HepG2 (cell line): ENCODE measurements at regions not wholly inside any gene's neighbourhood (a gene's known extent, or its start where the extent isn't known, plus 50 kb on each side); places are given as distances from the start of the nearest gene placed in this dataset.

Source experiments
- ATAC-seq: fragments of 200-7000 bp; cut with Tn5 transposase; 3 replicates; pipeline ENCODE4 v1.9.1; 2020; ENCODE audit warnings: mild to moderate bottlenecking, moderate library complexity
- BruUV-seq: library from RNA; stranded (reverse); fragments of 400-500 nt; replicated peaks from 2 replicates; lab custom pipeline; 2021; lab: Mats Ljungman, UMichigan
- CTCF ChIA-PET: fragments of 300-600 bp; formaldehyde crosslinking; extraction: SDS; loops from one replicate; lab custom pipeline; 2021; ENCODE audit warnings: low total read pairs, inconsistent platforms, low intra/inter-chr PET ratio; lab: Yijun Ruan, JAX
- POLR2A ChIA-PET: fragments of 350-600 bp; sonication (Branson Sonifier 250); formaldehyde crosslinking; loops from one replicate; lab custom pipeline; 2020; ENCODE audit warnings: antibody characterized with exemption, inconsistent platforms; lab: Yijun Ruan, JAX
- DNase-seq: peaks from one replicate; pipeline ENCODE4 v3.0.0-alpha.2; 2015; ENCODE audit warnings: low spot score
- FAIRE-seq: peaks from 3 replicates; lab custom pipeline; 2011; peaks lifted over from hg19 to GRCh38; lab: Jason Lieb, UNC
- H2AFZ ChIP-seq: one replicate; pipeline ENCODE4 v1.6.1; 2011; ENCODE audit warnings: low read length, inconsistent platforms
- H3K27ac ChIP-seq: fragments of 300-600 bp; 3 replicates; pipeline ENCODE4 v1.8.0; 2011; ENCODE audit warnings: mixed run types, mild to moderate bottlenecking, mixed read lengths, low read length, inconsistent platforms; ENCODE audit not compliant: insufficient read depth; ENCODE audit errors: extremely low read length
- H3K27me3 ChIP-seq, 2 experiments: fragments of 200-600 bp in 1 of 2; 2 replicates in 1 of 2; 3 replicates in 1 of 2; pipeline versions ENCODE4 v1.6.0 to v1.8.0; 2011; ENCODE audit warnings: low read length in 2 of 2, mild to moderate bottlenecking in 2 of 2, moderate library complexity in 2 of 2, inconsistent platforms in 1 of 2; ENCODE audit not compliant: insufficient read depth in 2 of 2, control insufficient read depth in 1 of 2
- H3K36me3 ChIP-seq, 2 experiments: fragments of 200-600 bp in 1 of 2; replicated peaks in 1 of 2; 2 replicates in 1 of 2; 3 replicates in 1 of 2; pipeline versions ENCODE4 v1.5.1 to v1.8.0; 2011; ENCODE audit warnings: low read length in 2 of 2, inconsistent platforms in 1 of 2; ENCODE audit not compliant: insufficient read depth in 2 of 2, control insufficient read depth in 1 of 2
- H3K4me1 ChIP-seq: 2 replicates; pipeline ENCODE4 v1.5.1; 2012; ENCODE audit warnings: low read length, inconsistent platforms; ENCODE audit not compliant: insufficient read depth
- H3K4me2 ChIP-seq: 2 replicates; pipeline ENCODE4 v1.6.0; 2011; ENCODE audit warnings: low read depth, low read length, inconsistent platforms
- H3K4me3 ChIP-seq, 3 experiments: fragments of 200-600 bp in 1 of 3; sonication (generic), shearing (Covaris generic) in 1 of 3; replicated peaks in 1 of 3; 2 replicates each; pipeline ENCODE4 v1.5.1; 2011 to 2016; ENCODE audit warnings: low read length in 3 of 3, inconsistent platforms in 2 of 3, low read depth in 2 of 3, mild to moderate bottlenecking in 2 of 3, control low read depth in 1 of 3, mixed read lengths in 1 of 3; ENCODE audit not compliant: insufficient read depth in 1 of 3
- H3K79me2 ChIP-seq: one replicate; pipeline ENCODE4 v1.6.1; 2011; ENCODE audit warnings: low read length, inconsistent platforms; ENCODE audit not compliant: insufficient read depth
- H3K9ac ChIP-seq: 2 replicates; pipeline ENCODE4 v1.6.0; 2011; ENCODE audit warnings: mild to moderate bottlenecking, low read depth, low read length, inconsistent platforms; ENCODE audit not compliant: insufficient read depth
- H3K9me3 ChIP-seq: 2 replicates; pipeline ENCODE4 v1.5.1; 2012; ENCODE audit warnings: mild to moderate bottlenecking, low read length
- H4K20me1 ChIP-seq: 2 replicates; pipeline ENCODE4 v1.6.0; 2011; ENCODE audit warnings: inconsistent platforms, mild to moderate bottlenecking, low read length, moderate library complexity; ENCODE audit not compliant: insufficient read depth
- ATF1 ChIP-seq: IDR thresholded peaks from 2 replicates; pipeline ENCODE4 v1.6.1; 2016; ENCODE audit warnings: mild to moderate bottlenecking, control low read depth
- CREB1 ChIP-seq, 2 experiments: fragments of 450-650 bp in 1 of 2; IDR thresholded peaks; 2 replicates each; pipeline ENCODE4 v1.6.1; 2016 to 2017; ENCODE audit warnings: control low read depth in 1 of 2, mild to moderate bottlenecking in 1 of 2, missing compliant biosample characterization in 1 of 2, missing genetic modification characterization in 1 of 2
- E2F5 ChIP-seq: sonication (generic); formaldehyde crosslinking; conservative IDR thresholded peaks from 2 replicates; pipeline ENCODE4 v1.4.0; 2020; ENCODE audit warnings: missing genetic modification reagents
- ELF3 ChIP-seq: IDR thresholded peaks from 2 replicates; pipeline ENCODE4 v1.6.1; 2016; ENCODE audit warnings: missing genetic modification reagents, missing compliant biosample characterization
- FOXP1 ChIP-seq, 2 experiments: fragments of 450-650 bp in 1 of 2; IDR thresholded peaks; 2 replicates each; pipeline ENCODE4 v1.6.1; 2017 to 2018; ENCODE audit warnings: antibody characterized with exemption in 1 of 2
- IRF1 ChIP-seq: sonication (generic); formaldehyde crosslinking; IDR thresholded peaks from 2 replicates; pipeline ENCODE4 v1.4.0; 2020; ENCODE audit warnings: low read depth, mild to moderate bottlenecking, missing genetic modification reagents
- IRF9 ChIP-seq: sonication (generic); formaldehyde crosslinking; IDR thresholded peaks from 2 replicates; pipeline ENCODE4 v1.8.0; 2022; ENCODE audit warnings: missing genetic modification reagents, mild to moderate bottlenecking, borderline replicate concordance
- MAFG ChIP-seq: sonication (generic); formaldehyde crosslinking; IDR thresholded peaks from 2 replicates; pipeline ENCODE4 v1.5.1; 2020; ENCODE audit warnings: mild to moderate bottlenecking, missing genetic modification reagents
- MIXL1 ChIP-seq: IDR thresholded peaks from 2 replicates; pipeline ENCODE4 v1.6.1; 2016
- NCOA1 ChIP-seq: sonication (generic); formaldehyde crosslinking; IDR thresholded peaks from 2 replicates; pipeline ENCODE4 v1.9.0; 2021; ENCODE audit warnings: missing genetic modification reagents
- NFIB ChIP-seq: sonication (generic); formaldehyde crosslinking; IDR thresholded peaks from 2 replicates; pipeline ENCODE4 v1.9.0; 2021; ENCODE audit warnings: missing genetic modification reagents, mild to moderate bottlenecking, borderline replicate concordance
- RFX3 ChIP-seq: IDR thresholded peaks from 2 replicates; pipeline ENCODE4 v1.6.1; 2016; ENCODE audit warnings: missing biosample characterization, missing genetic modification reagents
- RFXAP ChIP-seq: sonication (generic); formaldehyde crosslinking; IDR thresholded peaks from 2 replicates; pipeline ENCODE4 v1.4.0; 2020; ENCODE audit warnings: missing genetic modification reagents, borderline replicate concordance
- RNF219 ChIP-seq: sonication (generic); formaldehyde crosslinking; IDR thresholded peaks from 2 replicates; pipeline ENCODE4 v1.5.0; 2020; ENCODE audit warnings: mild to moderate bottlenecking, missing genetic modification reagents
- ZNF136 ChIP-seq: sonication (generic); formaldehyde crosslinking; IDR thresholded peaks from 2 replicates; pipeline ENCODE4 v1.8.1; 2022; ENCODE audit warnings: low read depth, mild to moderate bottlenecking, moderate library complexity, missing genetic modification reagents
- ZNF362 ChIP-seq: sonication (generic); formaldehyde crosslinking; IDR thresholded peaks from 2 replicates; pipeline ENCODE4 v1.4.0; 2020; ENCODE audit warnings: missing genetic modification reagents, mild to moderate bottlenecking, borderline replicate concordance
- ZNF383 ChIP-seq: sonication (generic); formaldehyde crosslinking; IDR thresholded peaks from 2 replicates; pipeline ENCODE4 v1.4.0; 2020; ENCODE audit warnings: missing genetic modification reagents, mild to moderate bottlenecking, borderline replicate concordance
- ZNF605 ChIP-seq: sonication (generic); formaldehyde crosslinking; IDR thresholded peaks from 2 replicates; pipeline ENCODE4 v1.8.0; 2022; ENCODE audit warnings: mild to moderate bottlenecking, missing genetic modification reagents
- WGBS: methylation state at CpG from one replicate; pipeline ENCODE4 v1.1.6; 2017; ENCODE audit warnings: low lambda C conversion rate; 5-methylcytosine and 5-hydroxymethylcytosine counted together
- in situ Hi-C: cut with HindIII; loops from 2 replicates; pipeline ENCODE4 v1.10.0; 2017; ENCODE audit warnings: low pct_unique_long_range_greater_than_20kb; ENCODE audit not compliant: extremely low pct_ligation_motif_present
- intact Hi-C: fragments of 100-400 bp; cut with micrococcal nuclease; formaldehyde crosslinking; loops from one replicate; pipeline ENCODE4 v1.10.0; 2022; ENCODE audit not compliant: unreplicated experiment
- TF ChIP-seq, protein P1 (sequence below): sonication (generic); formaldehyde crosslinking; IDR thresholded peaks from 2 replicates; pipeline ENCODE4 v1.5.0; 2020; ENCODE audit warnings: mild to moderate bottlenecking, missing genetic modification reagents

DNA sequence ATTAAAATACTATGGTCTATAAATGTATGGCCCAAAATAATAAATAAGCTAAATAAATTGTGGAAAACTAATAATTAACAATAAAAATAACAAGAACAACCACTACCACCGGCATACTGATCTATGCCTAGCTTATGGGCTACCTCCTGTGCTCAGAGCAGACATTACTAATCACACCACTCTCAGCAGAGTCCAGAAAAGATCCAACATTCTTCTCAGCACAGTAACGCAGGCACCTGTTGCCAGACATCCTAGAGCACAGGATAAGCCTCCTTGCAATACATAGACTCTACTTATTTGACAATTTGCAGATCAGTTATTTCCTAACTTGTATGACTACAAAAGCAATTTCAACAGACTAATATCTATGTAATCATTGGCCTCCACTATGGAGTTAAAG, 137.1 kb upstream of the NEBL start:
- ChIA-PET POLR2A (no interaction called here), CTCF (no interaction called here)
- FAIRE-seq (no peak), ATAC-seq (no peak), DNase-seq (no peak)
- intact Hi-C loops = no loop called here
- H2AFZ ChIP-seq = no peak overlapping the region
- H3K4me3 ChIP-seq = no peak overlapping the region
- no peaks in the 10 kb centered on the region for H3K4me1 ChIP-seq
- no peaks in the 10 kb centered on the region for H3K36me3 ChIP-seq
- no peaks in the 10 kb centered on the region for H3K9me3 ChIP-seq
- in situ Hi-C loops = no loop called here
- WGBS = 25% methylated on average over 2 of the region's 2 CpGs
- no peak overlapping the region for H3K27ac ChIP-seq
- no peak overlapping the region for H3K4me2 ChIP-seq
- no peaks in the 10 kb centered on the region for H4K20me1 ChIP-seq
- H3K79me2 ChIP-seq = no peaks in the 10 kb centered on the region
- no TSS peak for BruUV-seq
- no peak overlapping the region for H3K9ac ChIP-seq
- peaks cover 0 to 12% of the 10 kb centered on the region in 2 experiments; a peak in 3 of 5 replicates for H3K27me3 ChIP-seq
- TF ChIP-seq ATF1 (CRISPR knock-in tag) (no peak), NFIB (no peak), IRF1 (CRISPR knock-in tag) (no peak), ZNF136 (CRISPR knock-in tag) (no peak), ZNF362 (no peak), MAFG (no peak), IRF9 (CRISPR knock-in tag) (no peak), E2F5 (CRISPR knock-in tag) (no peak), ZNF383 (CRISPR knock-in tag) (no peak), FOXP1 (IDR thresholded peaks at IDR 0.05) (no peak), FOXP1 (CRISPR knock-in tag; IDR thresholded peaks at IDR 0.05) (no peak), NCOA1 (CRISPR knock-in tag) (no peak), ZNF605 (CRISPR knock-in tag) (no peak), RFXAP (CRISPR knock-in tag) (no peak), RFX3 (no peak), CREB1 (IDR thresholded peaks at IDR 0.05) (no peak), CREB1 (CRISPR knock-in tag; IDR thresholded peaks at IDR 0.05) (no peak), MIXL1 (no peak), ELF3 (CRISPR knock-in tag) (no peak), RNF219 (CRISPR knock-in tag) (no peak)
- TF ChIP-seq, protein P1, sequence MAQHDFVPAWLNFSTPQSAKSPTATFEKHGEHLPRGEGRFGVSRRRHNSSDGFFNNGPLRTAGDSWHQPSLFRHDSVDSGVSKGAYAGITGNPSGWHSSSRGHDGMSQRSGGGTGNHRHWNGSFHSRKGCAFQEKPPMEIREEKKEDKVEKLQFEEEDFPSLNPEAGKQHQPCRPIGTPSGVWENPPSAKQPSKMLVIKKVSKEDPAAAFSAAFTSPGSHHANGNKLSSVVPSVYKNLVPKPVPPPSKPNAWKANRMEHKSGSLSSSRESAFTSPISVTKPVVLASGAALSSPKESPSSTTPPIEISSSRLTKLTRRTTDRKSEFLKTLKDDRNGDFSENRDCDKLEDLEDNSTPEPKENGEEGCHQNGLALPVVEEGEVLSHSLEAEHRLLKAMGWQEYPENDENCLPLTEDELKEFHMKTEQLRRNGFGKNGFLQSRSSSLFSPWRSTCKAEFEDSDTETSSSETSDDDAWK (CRISPR knock-in tag) = no peak
